AG08396 (cell line): ENCODE measurements at regions not wholly inside any gene's neighbourhood (a gene's known extent, or its start where the extent isn't known, plus 50 kb on each side); places are given as distances from the start of the nearest gene placed in this dataset.

Experiments used
- DNase-seq: peaks from one replicate; pipeline ENCODE4 v3.0.0; 2012; ENCODE audit warnings: low spot score, mixed read lengths

DNA sequence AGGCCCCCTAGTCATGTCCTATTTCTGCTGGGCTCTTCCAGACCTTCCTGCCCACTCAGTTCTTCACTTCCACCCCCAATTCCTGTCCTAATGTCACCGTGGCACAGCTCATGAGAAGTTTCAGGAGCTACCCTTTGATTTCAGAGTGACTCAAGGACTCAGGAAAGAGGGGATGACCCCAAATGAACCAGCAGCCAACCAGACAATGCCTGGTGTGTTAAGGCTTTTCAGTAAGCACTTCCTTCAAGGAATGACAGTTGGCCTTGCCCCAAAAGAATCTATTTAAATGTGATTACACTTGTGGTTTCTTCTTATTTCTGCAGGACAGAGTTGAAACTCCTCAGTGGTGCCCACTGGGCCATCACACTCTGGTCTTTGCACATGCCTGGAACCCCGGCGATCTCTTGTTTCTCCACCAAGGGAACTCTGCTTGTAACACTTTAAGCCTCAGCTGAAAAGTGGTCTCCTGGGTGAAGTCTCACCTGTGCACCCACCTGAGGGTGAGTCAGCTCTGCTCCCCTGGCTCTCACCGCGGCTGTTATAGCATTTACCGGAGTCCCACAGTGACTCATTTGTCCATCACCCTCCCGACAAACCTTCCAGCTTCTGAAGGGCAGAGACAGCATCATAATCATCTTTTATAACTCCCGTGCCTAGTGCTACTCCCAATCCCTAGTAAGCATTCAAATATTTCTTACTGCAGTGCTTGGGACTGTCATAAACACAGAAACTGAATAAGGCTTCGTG, 123.0 kb upstream of the SVIL start:
- no peak for DNase-seq

DNA sequence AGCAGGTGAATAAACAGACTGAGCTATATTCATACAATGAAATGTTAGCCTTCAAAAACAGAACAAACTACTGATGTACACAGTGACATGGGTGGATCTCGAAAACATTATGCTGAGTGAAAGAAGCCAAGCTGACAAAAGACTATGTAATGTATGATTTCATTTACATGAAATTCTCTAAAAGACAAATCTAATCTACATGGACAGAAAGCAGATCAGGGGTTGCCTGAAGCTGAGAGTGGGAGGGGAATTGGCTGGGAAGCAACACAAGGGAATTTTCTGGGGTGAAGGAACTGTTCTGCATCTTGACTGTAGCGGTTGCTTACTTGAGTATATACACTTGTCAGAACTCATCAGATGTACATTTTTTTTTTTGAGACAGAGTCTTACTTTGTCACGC, 121.7 kb upstream of the SVIL start:
- DNase-seq, result no peak

DNA sequence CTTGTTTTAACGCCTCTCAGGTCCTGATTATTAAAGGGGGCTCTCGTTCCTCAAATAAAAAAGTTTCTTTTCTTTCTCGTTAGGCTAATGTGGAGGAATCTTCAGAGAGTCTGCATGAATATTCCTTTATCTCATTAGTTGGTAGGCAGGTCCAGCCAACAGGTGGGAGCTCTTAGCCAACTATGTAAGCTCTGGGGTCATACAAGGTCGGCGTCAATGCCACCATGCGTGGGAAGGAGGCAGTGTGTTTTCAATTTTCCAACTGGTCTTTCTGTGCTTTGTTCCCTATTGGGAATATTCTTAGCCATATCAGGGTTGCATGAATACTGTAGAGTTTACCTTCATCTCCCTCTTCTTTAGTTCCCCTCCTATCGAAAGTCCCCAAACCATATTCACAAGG, 118.5 kb upstream of the SVIL start:
- no peak for DNase-seq

DNA sequence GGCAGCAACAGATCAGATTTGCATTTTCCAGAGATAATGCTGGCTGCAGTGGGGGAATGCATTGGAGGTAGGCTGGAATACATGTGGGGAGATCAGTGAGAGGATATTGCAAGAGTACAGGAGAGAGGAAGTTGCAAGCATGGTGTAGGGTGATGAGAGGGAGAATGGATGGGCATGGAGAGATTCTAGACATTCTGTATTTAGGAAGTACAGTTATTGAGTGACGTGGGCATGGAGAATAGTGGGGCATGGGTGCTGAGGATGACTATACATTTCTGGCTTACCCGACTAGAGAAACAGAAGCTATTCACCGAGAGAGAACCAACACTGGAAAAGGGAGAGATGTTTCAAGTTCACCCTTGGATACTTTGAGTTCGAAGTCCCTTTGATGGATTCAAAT, 116.9 kb upstream of the SVIL start:
- DNase-seq, result no peak

DNA sequence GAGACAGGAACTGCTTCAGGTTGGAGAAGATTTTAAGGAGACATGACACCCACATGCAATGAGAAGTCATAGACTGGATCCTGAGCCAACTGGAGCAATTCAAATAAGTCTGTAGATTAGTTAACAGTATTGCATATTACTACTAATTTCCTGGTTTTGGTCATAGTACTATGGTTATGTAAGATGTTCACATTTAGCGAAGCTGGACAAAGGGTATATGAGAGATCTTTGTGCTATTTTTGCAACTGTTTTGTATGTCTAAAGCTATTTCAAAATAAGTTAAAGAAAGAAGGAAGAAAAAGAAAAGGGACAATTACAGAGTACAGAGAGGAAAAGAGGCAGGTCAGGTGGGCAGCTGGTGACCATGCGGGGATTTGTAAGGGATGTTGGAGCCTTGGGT, 116.5 kb upstream of the SVIL start:
- no peak for DNase-seq

DNA sequence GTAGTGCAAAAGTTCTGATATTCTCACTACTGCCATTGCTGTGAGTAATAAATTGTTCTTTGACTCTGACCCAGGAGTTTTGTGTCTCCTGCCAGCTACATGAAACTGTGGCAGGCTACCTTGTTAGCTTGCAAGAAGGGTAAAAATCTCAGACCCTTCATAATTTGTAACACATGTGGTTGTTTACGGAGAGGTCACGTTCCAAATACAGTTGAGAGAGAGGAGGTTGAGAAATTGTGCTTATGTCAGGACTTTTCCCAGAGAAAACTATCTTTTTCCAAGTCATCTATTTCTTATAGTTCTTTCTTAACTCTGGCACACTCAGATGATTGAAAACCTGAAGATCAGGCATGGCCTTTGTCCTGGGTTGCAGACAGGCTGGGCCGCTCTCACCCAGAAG, 114.4 kb upstream of the SVIL start:
- DNase-seq, result no peak

DNA sequence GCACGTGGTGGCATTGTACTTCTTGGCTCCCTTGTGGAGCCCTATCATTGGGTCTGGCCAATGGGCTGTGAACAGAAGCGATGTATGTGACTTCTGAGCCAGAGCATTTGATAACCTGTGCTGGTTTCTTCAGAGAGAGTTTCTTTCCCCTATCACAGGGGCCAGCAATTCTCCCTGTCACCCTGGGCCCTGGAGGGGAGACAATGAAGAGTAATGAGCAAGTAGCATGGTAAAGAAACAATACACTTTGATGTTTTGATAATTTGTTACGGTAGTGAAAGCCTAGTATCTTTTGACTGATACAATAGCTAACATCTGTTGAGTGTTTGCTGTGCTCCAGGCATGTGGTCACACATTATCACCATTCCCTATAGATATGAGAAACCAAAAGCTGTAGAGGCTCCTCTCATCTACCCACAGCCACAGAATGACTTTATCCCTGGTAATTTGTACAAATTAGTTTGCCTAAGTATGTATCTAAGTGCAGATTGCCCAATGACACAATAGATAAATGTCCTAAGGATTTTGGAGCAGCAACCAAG, 113.4 kb upstream of the SVIL start:
- no peak for DNase-seq

DNA sequence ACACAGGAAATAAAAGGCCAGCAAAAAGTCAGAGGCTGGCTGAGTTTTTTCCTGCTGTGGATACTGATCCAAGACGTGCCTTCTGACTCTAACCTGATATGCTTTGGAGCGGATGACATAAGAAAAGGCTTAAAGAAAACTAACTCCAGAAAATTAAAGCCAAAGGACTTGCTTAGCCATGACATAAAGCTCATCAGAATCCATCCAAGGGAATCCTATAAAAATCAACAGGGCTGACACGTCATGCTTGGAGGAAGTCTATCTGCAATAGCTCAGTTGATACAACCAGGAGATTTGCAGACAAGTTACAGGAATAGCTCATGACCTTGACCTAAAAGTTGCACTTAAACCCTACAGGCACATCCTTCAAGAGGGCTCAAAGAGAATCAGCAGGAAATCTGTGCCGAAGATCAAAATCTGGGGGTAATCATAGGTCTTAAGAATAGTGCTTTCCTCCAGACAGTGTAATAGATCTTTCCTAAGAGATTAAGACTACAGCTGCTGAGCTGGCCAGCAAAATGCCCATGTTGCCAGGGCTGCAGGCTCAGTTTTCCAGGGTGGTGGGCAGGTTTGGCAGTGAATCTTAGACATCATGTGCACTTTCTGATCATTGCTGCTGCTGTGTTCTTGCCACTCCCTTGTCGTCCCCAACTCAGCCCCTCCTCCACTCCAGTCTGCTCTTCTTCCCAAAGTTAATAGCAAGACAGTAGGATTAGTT, 111.5 kb upstream of the SVIL start:
- DNase-seq, result no peak

DNA sequence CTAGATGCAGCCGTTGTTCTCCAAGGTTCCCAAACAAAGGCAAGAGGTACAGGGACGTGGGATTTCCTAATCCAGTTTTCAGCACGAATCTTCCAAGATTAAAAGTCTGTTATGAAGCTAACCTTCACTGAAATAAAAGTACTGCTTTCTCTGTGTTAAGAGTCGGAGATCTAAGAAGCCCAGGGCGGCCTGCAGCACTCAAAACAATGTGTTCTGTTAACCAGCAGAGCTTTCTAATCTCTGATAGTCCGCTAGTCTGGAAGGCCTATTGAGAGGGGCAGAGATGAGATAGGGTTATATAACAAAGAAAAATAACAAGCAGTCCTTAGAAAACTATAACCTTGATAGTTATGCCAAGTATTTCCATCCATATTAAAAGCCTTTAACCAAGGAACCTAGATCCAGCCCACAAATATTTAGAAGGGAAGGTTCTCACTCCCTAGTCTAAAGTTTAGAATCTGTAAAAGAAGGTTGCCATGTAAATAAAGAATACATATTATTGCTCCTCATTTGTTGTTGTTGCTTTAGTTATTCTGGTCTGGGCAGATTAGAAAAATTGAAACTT, 106.3 kb upstream of the SVIL start:
- DNase-seq, result no peak

DNA sequence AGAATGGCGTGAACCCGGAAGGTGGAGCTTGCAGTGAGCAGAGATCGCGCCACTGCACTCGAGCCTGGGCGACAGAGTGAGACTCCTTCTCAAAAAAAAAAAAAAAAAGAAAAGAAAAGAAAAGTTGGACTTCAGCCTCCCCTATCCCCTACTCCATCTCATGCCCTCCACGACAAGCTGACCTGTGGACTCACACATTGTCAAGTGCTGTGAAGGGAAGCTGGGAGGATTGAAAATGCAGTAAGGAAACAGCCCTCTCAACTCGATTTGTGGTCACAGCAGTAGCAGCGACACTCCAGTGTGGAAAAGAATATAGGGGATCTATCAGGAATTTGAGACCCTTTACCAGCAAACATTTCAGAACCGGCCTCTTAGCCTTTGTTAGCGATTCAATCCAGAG, 103.6 kb upstream of the SVIL start:
- DNase-seq, result no peak

DNA sequence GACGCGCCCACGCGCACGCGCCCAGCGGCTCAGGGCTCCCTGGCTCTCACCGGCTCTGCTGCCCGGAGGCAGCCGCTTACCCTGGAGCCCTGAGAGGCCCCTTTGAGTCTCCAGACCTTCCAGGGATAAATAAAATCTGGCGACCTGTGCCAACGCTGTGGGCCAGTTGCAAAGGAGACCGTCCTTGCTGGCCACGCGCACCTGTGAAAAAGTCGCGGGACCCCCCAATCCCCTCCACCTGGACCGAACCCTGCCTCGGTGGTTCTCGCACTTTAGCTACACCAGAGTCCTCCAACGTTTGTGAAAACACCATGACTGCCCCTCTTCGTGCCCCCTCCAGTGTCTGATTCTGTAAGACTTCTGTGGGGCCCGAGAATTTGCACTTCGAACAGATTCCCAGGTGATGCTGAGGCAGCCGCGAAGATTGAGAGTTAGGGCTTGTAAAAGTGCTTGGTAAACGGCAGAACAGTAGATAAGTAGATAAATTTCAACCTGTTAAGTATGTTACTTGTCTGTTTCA, 102.4 kb upstream of the SVIL start:
- no peak for DNase-seq

DNA sequence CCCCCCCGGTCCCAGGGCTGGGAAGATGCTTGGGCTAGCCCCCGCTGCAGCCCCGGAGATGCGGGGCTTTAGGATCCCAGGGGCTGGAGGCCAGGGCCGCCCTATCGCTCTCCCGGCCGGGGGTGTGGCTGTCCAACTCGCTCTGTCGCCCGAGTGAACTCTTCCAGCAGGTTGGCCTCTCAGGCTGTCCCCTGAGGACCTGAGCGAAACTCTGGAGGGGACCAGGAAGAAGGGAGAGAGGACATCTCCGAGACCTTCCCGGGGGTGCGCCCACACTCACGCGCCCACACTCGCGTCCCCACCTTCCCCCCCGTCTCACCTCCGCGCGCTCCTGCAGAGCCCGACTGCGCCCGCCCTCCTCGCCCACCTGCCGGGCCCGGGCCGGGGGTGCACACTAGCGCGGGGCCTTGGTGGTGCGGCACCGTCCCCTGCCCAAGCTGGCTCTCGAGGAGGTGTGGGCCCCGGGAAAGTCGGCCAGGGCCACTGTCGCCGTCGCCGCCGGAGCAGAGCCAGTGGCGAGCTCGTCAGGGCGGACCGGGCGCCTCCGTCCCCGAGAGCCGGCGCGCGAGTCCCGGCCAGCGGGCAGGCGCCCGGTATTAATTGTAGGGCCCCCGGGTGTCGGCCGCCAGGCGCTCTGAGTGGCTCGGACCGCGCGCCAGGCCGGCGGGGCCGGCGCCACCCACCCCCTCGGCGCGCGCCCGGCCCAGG, 101.7 kb upstream of the SVIL start:
- peak; percentile 93 for DNase-seq

DNA sequence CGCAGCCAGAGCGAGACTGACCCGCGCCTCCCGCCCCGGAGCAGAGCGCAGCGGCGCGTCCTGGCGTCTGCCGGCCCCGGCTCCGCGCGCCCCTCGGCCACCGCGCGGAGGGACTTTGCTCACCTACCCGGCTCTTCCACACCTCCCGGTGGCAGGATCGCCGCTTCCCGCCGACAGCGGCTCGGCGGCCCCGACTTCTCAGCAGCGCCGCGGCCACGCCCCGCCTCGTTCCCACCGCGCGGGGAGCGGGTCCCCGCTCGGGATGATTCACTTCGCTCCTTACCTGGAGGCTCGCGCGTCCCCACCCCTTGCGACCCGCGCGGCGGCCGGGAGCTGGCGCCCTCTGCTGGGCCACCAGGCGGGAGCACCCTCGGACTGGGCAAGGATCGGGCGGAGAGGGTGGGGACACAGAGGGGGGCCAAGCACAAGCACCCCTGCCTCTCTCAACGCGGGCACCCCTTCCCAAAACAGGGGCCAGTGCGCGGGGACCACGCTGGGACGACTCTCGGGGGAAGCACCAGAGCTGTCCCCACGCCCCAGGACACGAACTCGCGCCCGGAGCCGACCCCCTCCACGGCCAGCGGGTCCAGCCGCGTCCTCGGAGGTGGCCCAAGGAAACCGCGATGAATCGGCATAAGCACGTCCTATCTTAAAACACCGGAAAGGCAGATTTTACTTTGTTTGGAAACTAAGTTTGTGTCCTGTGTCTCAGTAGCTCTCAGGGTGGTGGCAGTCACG, 101.0 kb upstream of the SVIL start:
- DNase-seq, result peak; percentile 91

DNA sequence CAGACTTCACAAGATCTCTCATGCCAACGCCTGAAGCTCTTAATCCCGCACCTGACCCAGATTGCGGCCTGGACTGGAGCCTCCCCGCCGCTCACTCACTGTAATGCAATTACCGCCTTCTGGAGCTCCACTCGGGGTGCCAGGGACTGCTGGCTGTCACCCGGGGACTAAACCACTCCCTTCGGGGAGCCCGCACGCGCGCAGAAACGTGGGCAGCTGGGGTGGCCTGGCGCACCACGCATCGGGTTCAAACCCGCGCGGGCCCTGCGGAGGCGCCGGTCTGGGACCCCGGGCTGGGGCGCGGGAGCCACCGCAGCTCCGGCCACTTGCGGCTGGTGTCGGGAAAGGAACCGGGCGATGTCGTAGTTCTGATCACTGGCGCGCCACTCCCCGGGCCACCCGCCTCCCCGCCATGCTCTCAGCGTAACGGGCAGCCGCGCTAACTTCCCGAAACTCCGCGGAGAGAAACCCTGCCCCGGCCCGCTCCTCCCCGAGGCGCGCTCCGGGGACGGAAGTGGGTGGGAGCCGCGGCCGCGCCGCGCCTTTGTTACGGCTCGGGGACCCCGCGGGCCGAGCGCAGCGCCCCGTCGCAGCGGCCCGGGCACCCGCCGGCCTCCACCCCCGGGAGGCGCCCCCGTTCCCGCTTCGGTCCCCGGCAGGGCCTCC, 100.3 kb upstream of the SVIL start:
- DNase-seq, result peak; percentile 79

DNA sequence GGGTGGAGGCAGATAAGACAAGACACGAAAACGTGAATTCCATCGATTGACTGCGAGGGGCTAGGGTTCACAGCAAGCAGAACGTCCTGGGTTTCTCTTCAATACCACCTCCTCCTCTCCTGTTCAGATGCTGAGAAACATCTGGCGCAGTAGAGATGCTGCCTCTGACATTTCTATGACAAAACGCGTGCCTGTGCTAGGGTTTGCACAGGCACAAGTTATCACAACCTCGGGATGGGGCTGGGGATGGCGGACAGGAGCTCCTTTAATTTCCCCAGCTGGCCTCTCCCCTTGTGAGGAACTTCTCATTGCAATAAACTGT, 99.8 kb upstream of the SVIL start:
- no peak for DNase-seq

DNA sequence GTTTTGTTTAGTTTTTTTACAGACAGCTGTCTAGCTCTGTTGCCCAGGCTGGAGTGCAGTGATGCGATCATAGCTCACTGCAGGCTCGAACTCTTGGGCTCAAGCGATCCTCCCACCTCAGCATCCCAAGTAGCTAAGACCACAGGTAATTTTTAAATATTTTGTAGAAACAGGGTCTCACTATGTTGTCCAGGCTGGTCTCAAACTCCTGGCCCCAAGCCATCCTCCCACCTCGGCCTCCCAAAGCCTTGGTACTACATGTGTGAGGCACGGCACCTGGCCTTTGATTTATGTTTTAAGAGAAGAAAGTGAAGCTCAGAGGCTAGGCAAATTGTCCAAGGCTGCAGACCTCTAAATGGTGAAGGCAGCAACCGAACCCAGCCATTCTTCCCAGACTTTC, 98.6 kb upstream of the SVIL start:
- no peak for DNase-seq

DNA sequence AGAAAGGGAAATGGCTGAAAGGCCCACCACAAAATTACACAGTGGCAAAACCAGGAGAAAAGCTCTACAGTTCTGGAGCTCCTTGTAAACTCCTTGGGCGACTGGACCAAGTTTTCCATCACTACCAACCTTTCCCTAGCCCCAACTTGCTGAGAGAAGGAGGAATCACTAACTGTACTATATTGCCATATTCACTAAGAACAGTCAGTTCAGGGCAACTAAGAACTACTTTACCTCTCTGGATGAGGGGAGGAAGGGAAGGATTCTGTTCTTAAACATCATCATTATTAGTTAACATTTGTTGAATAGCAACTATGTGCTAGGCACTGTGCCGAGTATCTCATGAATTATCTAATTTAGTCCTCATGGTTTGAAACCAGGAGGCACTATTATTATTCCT, 98.1 kb upstream of the SVIL start:
- DNase-seq, result no peak

DNA sequence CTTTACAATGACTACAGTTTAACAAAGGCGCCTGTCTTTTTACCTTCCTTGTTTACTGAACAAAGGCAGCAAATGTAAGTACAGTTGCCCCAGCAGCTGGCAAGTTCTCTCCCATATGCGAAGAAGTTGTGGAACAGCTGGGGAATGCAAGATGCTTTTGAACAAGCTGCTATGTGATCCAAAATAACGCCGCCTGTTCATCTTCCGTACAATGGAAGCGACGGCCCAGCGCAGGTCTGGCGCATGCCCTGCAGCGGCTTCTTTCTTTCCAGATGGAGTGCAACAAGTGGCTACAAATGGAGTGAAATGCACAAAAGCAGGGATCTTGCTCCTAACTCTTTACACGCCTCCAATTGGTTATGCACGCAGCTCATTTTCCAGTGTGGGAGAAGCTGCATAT, 97.0 kb upstream of the SVIL start:
- DNase-seq, result no peak

DNA sequence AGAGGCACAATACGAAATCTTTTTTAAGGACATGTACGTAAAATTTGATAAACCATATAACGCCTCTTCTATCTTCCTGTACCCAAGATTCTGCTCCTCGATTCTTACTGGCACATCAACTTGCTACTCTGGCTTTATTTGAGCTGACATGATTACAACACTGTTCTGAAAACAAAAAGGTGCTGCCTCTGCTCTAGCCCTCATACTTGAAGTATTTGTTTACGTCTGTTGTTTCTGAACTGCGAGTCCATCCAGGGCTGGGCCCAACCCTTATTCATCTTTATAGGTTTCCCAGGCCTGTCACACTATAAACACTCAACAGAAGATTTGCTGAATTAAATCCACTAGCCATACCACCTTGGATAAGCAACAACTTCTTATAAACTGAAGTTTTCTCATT, 96.2 kb upstream of the SVIL start:
- DNase-seq, result no peak

DNA sequence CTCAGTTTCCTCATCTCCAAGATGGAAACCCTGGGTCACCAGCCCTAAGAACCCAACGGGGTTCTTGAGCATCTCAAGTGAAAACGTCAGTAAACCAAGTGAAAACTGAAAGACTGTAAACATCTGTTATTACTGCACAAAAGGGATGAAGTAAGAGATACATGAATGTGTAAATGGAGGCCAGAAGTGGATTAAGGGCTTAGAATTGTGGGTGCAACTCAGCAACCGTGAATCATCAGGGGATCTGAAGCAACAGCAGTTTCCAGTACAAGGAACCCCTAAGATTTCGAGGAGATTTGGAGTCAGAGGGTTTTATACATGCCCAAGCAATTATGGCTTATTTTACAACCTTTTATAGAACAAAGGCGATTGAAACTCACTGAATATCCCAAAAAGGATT, 95.7 kb upstream of the SVIL start:
- no peak for DNase-seq

DNA sequence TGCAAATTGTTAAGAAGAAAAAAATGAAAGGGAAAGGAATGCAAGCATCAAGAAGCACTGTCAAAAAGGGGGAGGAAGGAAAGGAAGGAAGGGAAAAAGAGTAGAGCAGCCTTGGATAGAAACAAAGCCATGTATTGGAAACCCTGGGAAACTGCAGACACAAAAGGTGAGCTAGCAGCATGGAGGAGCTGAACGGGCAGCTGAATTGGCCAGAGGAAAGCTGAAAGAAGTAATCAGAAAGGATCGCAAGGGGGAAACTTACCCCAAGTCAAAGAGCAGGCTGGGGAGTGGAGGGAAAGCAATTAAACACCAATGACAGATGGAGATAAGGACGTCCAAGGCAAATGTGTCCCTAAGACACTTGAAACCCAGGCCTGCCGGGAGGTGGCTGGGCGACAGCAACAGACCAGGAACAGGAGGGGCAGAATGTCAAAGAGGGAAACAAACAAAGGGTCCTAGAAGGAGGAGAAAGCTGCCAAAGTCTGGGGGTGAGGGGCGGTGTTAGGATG, 93.8 kb upstream of the SVIL start:
- no peak for DNase-seq
